Mesendoderm (in vitro differentiated cells): ENCODE measurements at regions not wholly inside any gene's neighbourhood (a gene's known extent, or its start where the extent isn't known, plus 50 kb on each side); places are given as distances from the start of the nearest gene placed in this dataset.

ENCODE experiments used
- DNase-seq: peaks from one replicate; pipeline ENCODE4 v3.0.0; 2013
- H2AK5ac ChIP-seq: 2 replicates; pipeline ENCODE4 v1.6.1; 2013; ENCODE audit warnings: low read length, inconsistent platforms
- H2BK120ac ChIP-seq: 2 replicates; pipeline ENCODE4 v1.6.1; 2013; ENCODE audit warnings: low read depth, mild to moderate bottlenecking, low read length, moderate library complexity, mixed read lengths
- H2BK15ac ChIP-seq: replicated peaks from 2 replicates; pipeline ENCODE4 v1.6.1; 2013; ENCODE audit warnings: low read depth, mild to moderate bottlenecking, moderate library complexity
- H2BK5ac ChIP-seq: 2 replicates; pipeline ENCODE4 v1.6.1; 2013; ENCODE audit warnings: low read length, inconsistent platforms
- H3K18ac ChIP-seq: 2 replicates; pipeline ENCODE4 v1.6.1; 2013; ENCODE audit warnings: mild to moderate bottlenecking, low read length, mixed read lengths
- H3K23ac ChIP-seq: one replicate; pipeline ENCODE4 v1.6.1; 2013; ENCODE audit warnings: low read length
- H3K27ac ChIP-seq: 2 replicates; pipeline ENCODE4 v1.5.1; 2013; ENCODE audit warnings: low read depth, mild to moderate bottlenecking, inconsistent platforms, low read length, moderate library complexity
- H3K27me3 ChIP-seq: 2 replicates; pipeline ENCODE4 v1.6.1; 2013; ENCODE audit warnings: low read length, control low read depth, mild to moderate bottlenecking, inconsistent platforms; ENCODE audit not compliant: insufficient read depth, poor library complexity
- H3K36me3 ChIP-seq: 2 replicates; pipeline ENCODE4 v1.6.1; 2013; ENCODE audit warnings: low read length, inconsistent platforms; ENCODE audit not compliant: control insufficient read depth, insufficient read depth
- H3K4ac ChIP-seq: one replicate; pipeline ENCODE4 v1.6.1; 2013; ENCODE audit warnings: low read depth, mild to moderate bottlenecking, low read length, moderate library complexity
- H3K4me1 ChIP-seq: 2 replicates; pipeline ENCODE4 v1.6.1; 2013; ENCODE audit warnings: low read depth, low read length, inconsistent platforms; ENCODE audit not compliant: control insufficient read depth
- H3K4me2 ChIP-seq: 2 replicates; pipeline ENCODE4 v1.6.1; 2013; ENCODE audit warnings: low read length
- H3K4me3 ChIP-seq: 2 replicates; pipeline ENCODE4 v1.5.1; 2013; ENCODE audit warnings: mild to moderate bottlenecking, low read length
- H3K56ac ChIP-seq: one replicate; pipeline ENCODE4 v1.6.1; 2013; ENCODE audit warnings: low read length
- H3K79me1 ChIP-seq: 2 replicates; pipeline ENCODE4 v1.6.1; 2013; ENCODE audit warnings: low read length, inconsistent platforms
- H3K79me2 ChIP-seq: 2 replicates; pipeline ENCODE4 v1.6.1; 2013; ENCODE audit warnings: mild to moderate bottlenecking, low read length; ENCODE audit not compliant: control insufficient read depth, insufficient read depth
- H3K9ac ChIP-seq: 2 replicates; pipeline ENCODE4 v1.6.1; 2013; ENCODE audit warnings: low read length, inconsistent platforms
- H4K5ac ChIP-seq: one replicate; pipeline ENCODE4 v1.6.1; 2013; ENCODE audit warnings: low read length
- H4K8ac ChIP-seq: one replicate; pipeline ENCODE4 v1.6.1; 2013; ENCODE audit warnings: low read depth, mild to moderate bottlenecking, control low read depth, low read length, moderate library complexity
- WGBS: extraction: QIAGEN DNeasy Blood & Tissue Kit; methylation state at CpG from one replicate; pipeline ENCODE4 v1.1.7; 2013; ENCODE audit warnings: low lambda C conversion rate, missing lambda C conversion rate; ENCODE audit not compliant: insufficient coverage; ENCODE audit errors: extremely low coverage; 5-methylcytosine and 5-hydroxymethylcytosine counted together

DNA sequence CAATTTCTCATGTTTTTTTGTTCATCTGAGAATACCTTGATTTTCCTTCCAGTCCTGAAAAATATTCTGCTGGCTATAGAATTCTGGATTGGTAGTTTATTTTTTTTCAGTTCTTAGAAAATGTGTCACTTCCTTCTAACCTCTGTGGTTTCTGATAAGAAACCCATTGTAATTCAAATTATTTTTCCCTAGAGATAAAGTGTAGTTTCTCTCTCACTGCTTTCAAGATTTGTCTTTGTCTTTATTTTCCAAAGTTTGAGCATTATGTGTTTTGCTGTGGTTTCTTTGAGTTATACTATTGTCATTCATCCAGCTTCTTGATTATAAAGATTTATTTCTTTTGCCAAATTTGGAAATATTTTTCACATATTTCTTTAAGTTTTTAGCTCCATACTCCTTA lies 324.0 kb upstream of the SPRY2 start:
- Histone ChIP-seq H3K4me2 (no peak overlapping the region), H3K27ac (no peak overlapping the region), H4K5ac (no peak overlapping the region), H3K56ac (no peak overlapping the region), H3K4me3 (no peak overlapping the region), H2AK5ac (no peak overlapping the region), H3K23ac (no peak overlapping the region), H3K79me1 (no peaks in the 10 kb centered on the region), H3K18ac (no peak overlapping the region), H3K27me3 (no peaks in the 10 kb centered on the region), H2BK15ac (no peak overlapping the region), H3K36me3 (no peaks in the 10 kb centered on the region), H3K4me1 (no peaks in the 10 kb centered on the region), H4K8ac (no peak overlapping the region), H2BK120ac (no peak overlapping the region), H3K79me2 (no peaks in the 10 kb centered on the region), H2BK5ac (no peak overlapping the region), H3K4ac (no peak overlapping the region), H3K9ac (no peak overlapping the region)
- DNase-seq: peak; percentile 28

DNA sequence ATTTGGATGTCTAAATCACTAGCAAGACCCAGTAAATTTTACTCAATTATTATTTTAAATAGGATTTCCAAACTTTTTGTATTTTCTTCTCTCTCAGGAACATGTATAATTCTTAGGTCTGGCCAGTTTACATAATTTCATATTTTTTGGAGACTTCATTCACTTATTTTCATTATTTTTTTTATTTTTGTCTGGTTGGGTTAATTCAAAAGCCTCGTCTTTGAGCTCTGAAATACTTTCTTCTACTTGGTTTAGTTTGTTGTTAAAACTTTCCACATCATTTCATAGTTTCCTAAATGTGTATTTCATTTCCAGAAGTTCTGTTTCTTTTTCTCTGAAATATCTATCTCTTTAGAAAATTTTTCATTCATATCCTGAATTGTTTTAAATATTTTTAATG lies 322.9 kb upstream of the SPRY2 start:
- Histone ChIP-seq H3K27me3 (no peaks in the 10 kb centered on the region), H3K4me2 (no peak overlapping the region), H4K5ac (no peak overlapping the region), H3K79me1 (no peaks in the 10 kb centered on the region), H3K27ac (no peak overlapping the region), H3K4me3 (no peak overlapping the region), H2BK15ac (no peak overlapping the region), H3K56ac (no peak overlapping the region), H3K9ac (no peak overlapping the region), H3K4me1 (no peaks in the 10 kb centered on the region), H3K23ac (no peak overlapping the region), H2AK5ac (no peak overlapping the region), H3K4ac (no peak overlapping the region), H3K36me3 (no peaks in the 10 kb centered on the region), H4K8ac (no peak overlapping the region), H3K18ac (no peak overlapping the region), H3K79me2 (no peaks in the 10 kb centered on the region), H2BK5ac (no peak overlapping the region), H2BK120ac (no peak overlapping the region)
- no CpG with 5 or more reads among the region's 1 CpG for WGBS
- no peak for DNase-seq

DNA sequence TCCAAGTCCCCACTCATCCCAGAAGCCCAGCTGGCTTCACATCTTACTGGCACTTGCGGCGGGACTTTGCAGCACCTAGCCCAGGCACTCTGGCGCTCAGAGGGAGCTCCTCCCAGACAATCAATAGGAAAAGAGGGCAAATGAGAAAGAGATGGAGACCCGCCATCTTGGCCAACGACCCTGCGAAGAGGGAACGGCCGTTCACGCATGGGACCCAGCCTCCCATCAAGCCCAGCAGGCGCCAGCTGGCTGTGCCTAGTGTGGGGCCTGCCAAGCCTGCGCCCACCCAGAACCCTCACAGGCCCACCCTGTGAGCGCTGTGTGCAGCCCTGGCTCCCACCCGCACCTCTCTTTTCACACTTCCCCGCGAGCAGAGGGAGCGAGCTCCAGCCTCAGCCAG lies 317.8 kb upstream of the SPRY2 start:
- Histone ChIP-seq H3K27ac (no peak overlapping the region), H2BK120ac (no peak overlapping the region), H3K9ac (no peak overlapping the region), H3K4me3 (no peak overlapping the region), H3K23ac (no peak overlapping the region), H2BK5ac (no peak overlapping the region), H3K36me3 (no peaks in the 10 kb centered on the region), H4K8ac (no peak overlapping the region), H4K5ac (no peak overlapping the region), H3K4me1 (no peaks in the 10 kb centered on the region), H3K18ac (no peak overlapping the region), H3K4ac (no peak overlapping the region), H3K4me2 (no peak overlapping the region), H3K27me3 (no peaks in the 10 kb centered on the region), H3K79me2 (no peaks in the 10 kb centered on the region), H2AK5ac (no peak overlapping the region), H3K79me1 (no peaks in the 10 kb centered on the region), H2BK15ac (no peak overlapping the region), H3K56ac (no peak overlapping the region)
- DNase-seq: no peak
- no CpG with 5 or more reads among the region's 16 CpGs for WGBS

GRCh38 chr13:80656512-80656904 lies 315.6 kb upstream of the SPRY2 start:
- H3K4me2 ChIP-seq: no peak overlapping the region
- H2AK5ac ChIP-seq: no peak overlapping the region
- no peaks in the 10 kb centered on the region for H3K27me3 ChIP-seq
- no peak overlapping the region for H4K8ac ChIP-seq
- no peak for DNase-seq
- no peaks in the 10 kb centered on the region for H3K36me3 ChIP-seq
- no peaks in the 10 kb centered on the region for H3K79me1 ChIP-seq
- H2BK5ac ChIP-seq: no peak overlapping the region
- H3K23ac ChIP-seq: no peak overlapping the region
- no CpG with 5 or more reads among the region's 2 CpGs for WGBS
- H3K18ac ChIP-seq: no peak overlapping the region
- H3K4me1 ChIP-seq: no peaks in the 10 kb centered on the region
- no peak overlapping the region for H4K5ac ChIP-seq
- no peaks in the 10 kb centered on the region for H3K79me2 ChIP-seq
- no peak overlapping the region for H3K27ac ChIP-seq
- H2BK15ac ChIP-seq: no peak overlapping the region
- no peak overlapping the region for H2BK120ac ChIP-seq
- H3K9ac ChIP-seq: no peak overlapping the region
- no peak overlapping the region for H3K56ac ChIP-seq
- H3K4me3 ChIP-seq: no peak overlapping the region
- H3K4ac ChIP-seq: no peak overlapping the region

GRCh38 chr13:80655778-80656511 lies 315.0 kb upstream of the SPRY2 start:
- Histone ChIP-seq H3K18ac (no peak overlapping the region), H3K27ac (no peak overlapping the region), H3K27me3 (no peaks in the 10 kb centered on the region), H2AK5ac (no peak overlapping the region), H2BK15ac (no peak overlapping the region), H3K4ac (no peak overlapping the region), H3K9ac (no peak overlapping the region), H3K79me1 (no peaks in the 10 kb centered on the region), H3K56ac (no peak overlapping the region), H4K5ac (no peak overlapping the region), H2BK5ac (no peak overlapping the region), H4K8ac (no peak overlapping the region), H3K79me2 (no peaks in the 10 kb centered on the region), H3K36me3 (no peaks in the 10 kb centered on the region), H2BK120ac (no peak overlapping the region), H3K4me1 (no peaks in the 10 kb centered on the region), H3K23ac (no peak overlapping the region), H3K4me2 (no peak overlapping the region), H3K4me3 (no peak overlapping the region)
- peak; percentile 39 for DNase-seq
- no CpG with 5 or more reads among the region's 5 CpGs for WGBS

- Histone ChIP-seq H3K27me3 (no peaks in the 10 kb centered on the region), H2BK120ac (no peak overlapping the region), H4K8ac (no peak overlapping the region), H3K9ac (no peak overlapping the region), H3K36me3 (no peaks in the 10 kb centered on the region), H2AK5ac (no peak overlapping the region), H3K56ac (no peak overlapping the region), H3K23ac (no peak overlapping the region), H2BK5ac (no peak overlapping the region), H4K5ac (no peak overlapping the region), H3K79me1 (no peaks in the 10 kb centered on the region), H3K27ac (no peak overlapping the region), H2BK15ac (no peak overlapping the region), H3K4ac (no peak overlapping the region), H3K79me2 (no peaks in the 10 kb centered on the region), H3K4me3 (no peak overlapping the region), H3K4me1 (no peaks in the 10 kb centered on the region), H3K18ac (no peak overlapping the region), H3K4me2 (no peak overlapping the region)
- no CpG with 5 or more reads among the region's 37 CpGs for WGBS
- DNase-seq: no peak
Measured at GRCh38 chr13:80654638-80655249, 313.8 kb upstream of the SPRY2 start.
